Activated naive CD8-positive, alpha-beta T cell treated with anti-CD3 and anti-CD28 coated beads, Interleukin-2, amount 10 ng/mL, durations not matched to agents 7 days and 5 days (primary cell): ENCODE measurements at regions not wholly inside any gene's neighbourhood (a gene's known extent, or its start where the extent isn't known, plus 50 kb on each side); places are given as distances from the start of the nearest gene placed in this dataset.

Experiments
- ATAC-seq: fragments of 150-1000 bp; cut with Tn5 transposase; one replicate; pipeline ENCODE4 v1.10.0; 2021; ENCODE audit warnings: low read depth, moderate library complexity
- POLR2A ChIA-PET: fragments of 350-600 bp; sonication (Branson Sonifier 250); formaldehyde crosslinking; loops from one replicate; lab custom pipeline; 2021; ENCODE audit warnings: antibody characterized with exemption; lab: Charles Lee
- DNase-seq: peaks from one replicate; pipeline ENCODE4 v3.0.0; 2021
- H3K27ac Mint-ChIP-seq: one replicate; pipeline ENCODE4 v1.8.0; 2022; ENCODE audit warnings: mild to moderate bottlenecking, mixed read lengths
- H3K27me3 Mint-ChIP-seq: one replicate; pipeline ENCODE4 v1.8.0; 2022; ENCODE audit warnings: mild to moderate bottlenecking, moderate library complexity, mixed read lengths
- H3K36me3 Mint-ChIP-seq: one replicate; pipeline ENCODE4 v1.8.0; 2021; ENCODE audit warnings: mild to moderate bottlenecking, mixed read lengths
- H3K4me1 Mint-ChIP-seq: one replicate; pipeline ENCODE4 v1.8.0; 2021; ENCODE audit warnings: mixed read lengths
- H3K4me3 Mint-ChIP-seq: one replicate; pipeline ENCODE4 v1.8.0; 2022; ENCODE audit warnings: mild to moderate bottlenecking, moderate library complexity, mixed read lengths
- H3K9me3 Mint-ChIP-seq: one replicate; pipeline ENCODE4 v1.8.0; 2021; ENCODE audit warnings: mixed read lengths

GRCh38 chr6:120031837-120032236, 682.3 kb upstream of the MAN1A1 start:
- ATAC-seq (no peak), DNase-seq (no peak)
- Mint-ChIP-seq H3K27ac (no peak overlapping the region), H3K36me3 (no peaks in the 10 kb centered on the region), H3K4me3 (no peak overlapping the region), H3K27me3 (no peaks in the 10 kb centered on the region), H3K4me1 (no peaks in the 10 kb centered on the region), H3K9me3 (no peaks in the 10 kb centered on the region)
- POLR2A ChIA-PET: no interaction called here

- ATAC-seq: no peak
- no peaks in the 10 kb centered on the region for H3K36me3 Mint-ChIP-seq
- H3K9me3 Mint-ChIP-seq: no peaks in the 10 kb centered on the region
- H3K27ac Mint-ChIP-seq: no peak overlapping the region
- no peaks in the 10 kb centered on the region for H3K27me3 Mint-ChIP-seq
- no peaks in the 10 kb centered on the region for H3K4me1 Mint-ChIP-seq
- H3K4me3 Mint-ChIP-seq: no peak overlapping the region
- POLR2A ChIA-PET: no interaction called here
- DNase-seq: no peak
Observed at GRCh38 chr6:120026791-120027190, 677.2 kb upstream of the MAN1A1 start.

GRCh38 chr6:120010075-120010474, 660.5 kb upstream of the MAN1A1 start:
- POLR2A ChIA-PET: no interaction called here
- DNase-seq (no peak), ATAC-seq (no peak)
- Mint-ChIP-seq H3K36me3 (no peaks in the 10 kb centered on the region), H3K27me3 (peaks cover 2% of the 10 kb centered on the region), H3K4me1 (no peaks in the 10 kb centered on the region), H3K9me3 (no peaks in the 10 kb centered on the region), H3K27ac (no peak overlapping the region), H3K4me3 (no peak overlapping the region)

GRCh38 chr6:120005292-120005976, 655.9 kb upstream of the MAN1A1 start:
- peaks cover 2% of the 10 kb centered on the region for H3K27me3 Mint-ChIP-seq
- DNase-seq (no peak), ATAC-seq (no peak)
- H3K4me3 Mint-ChIP-seq: no peak overlapping the region
- H3K9me3 Mint-ChIP-seq: no peaks in the 10 kb centered on the region
- H3K27ac Mint-ChIP-seq: no peak overlapping the region
- no peaks in the 10 kb centered on the region for H3K4me1 Mint-ChIP-seq
- no peaks in the 10 kb centered on the region for H3K36me3 Mint-ChIP-seq
- POLR2A ChIA-PET: no interaction called here

- ATAC-seq (no peak), DNase-seq (no peak)
- no peaks in the 10 kb centered on the region for H3K36me3 Mint-ChIP-seq
- POLR2A ChIA-PET: no interaction called here
- no peaks in the 10 kb centered on the region for H3K4me1 Mint-ChIP-seq
- no peak overlapping the region for H3K27ac Mint-ChIP-seq
- H3K9me3 Mint-ChIP-seq: no peaks in the 10 kb centered on the region
- H3K27me3 Mint-ChIP-seq: no peaks in the 10 kb centered on the region
- H3K4me3 Mint-ChIP-seq: no peak overlapping the region
Observed at GRCh38 chr6:119986934-119987549, 637.5 kb upstream of the MAN1A1 start.

- H3K27me3 Mint-ChIP-seq: no peaks in the 10 kb centered on the region
- DNase-seq: no peak
- no peak overlapping the region for H3K4me3 Mint-ChIP-seq
- H3K9me3 Mint-ChIP-seq: no peaks in the 10 kb centered on the region
- POLR2A ChIA-PET: no interaction called here
- no peak for ATAC-seq
- H3K4me1 Mint-ChIP-seq: no peaks in the 10 kb centered on the region
- H3K36me3 Mint-ChIP-seq: no peaks in the 10 kb centered on the region
- no peak overlapping the region for H3K27ac Mint-ChIP-seq
Observed at GRCh38 chr6:119985952-119986736, 636.6 kb upstream of the MAN1A1 start.

GRCh38 chr6:119980802-119981201, 631.2 kb upstream of the MAN1A1 start:
- H3K27me3 Mint-ChIP-seq: no peaks in the 10 kb centered on the region
- no peak for DNase-seq
- no peaks in the 10 kb centered on the region for H3K9me3 Mint-ChIP-seq
- no peak overlapping the region for H3K4me3 Mint-ChIP-seq
- H3K4me1 Mint-ChIP-seq: no peaks in the 10 kb centered on the region
- no peak overlapping the region for H3K27ac Mint-ChIP-seq
- ATAC-seq: no peak
- POLR2A ChIA-PET: no interaction called here
- H3K36me3 Mint-ChIP-seq: no peaks in the 10 kb centered on the region

- no peaks in the 10 kb centered on the region for H3K9me3 Mint-ChIP-seq
- POLR2A ChIA-PET: no interaction called here
- no peak overlapping the region for H3K27ac Mint-ChIP-seq
- DNase-seq (no peak), ATAC-seq (no peak)
- H3K4me1 Mint-ChIP-seq: no peaks in the 10 kb centered on the region
- no peaks in the 10 kb centered on the region for H3K27me3 Mint-ChIP-seq
- H3K36me3 Mint-ChIP-seq: no peaks in the 10 kb centered on the region
- H3K4me3 Mint-ChIP-seq: no peak overlapping the region
Observed at GRCh38 chr6:119979862-119980261, 630.3 kb upstream of the MAN1A1 start.

GRCh38 chr6:119978274-119978889, 628.8 kb upstream of the MAN1A1 start:
- Mint-ChIP-seq H3K4me3 (no peak overlapping the region), H3K4me1 (no peaks in the 10 kb centered on the region), H3K9me3 (no peaks in the 10 kb centered on the region), H3K27ac (no peak overlapping the region), H3K36me3 (no peaks in the 10 kb centered on the region), H3K27me3 (no peaks in the 10 kb centered on the region)
- ATAC-seq: no peak
- POLR2A ChIA-PET: no interaction called here
- no peak for DNase-seq

GRCh38 chr6:119974430-119975159, 625.0 kb upstream of the MAN1A1 start:
- POLR2A ChIA-PET: no interaction called here
- ATAC-seq (no peak), DNase-seq (no peak)
- Mint-ChIP-seq H3K9me3 (no peaks in the 10 kb centered on the region), H3K27me3 (no peaks in the 10 kb centered on the region), H3K4me3 (no peak overlapping the region), H3K36me3 (no peaks in the 10 kb centered on the region), H3K4me1 (no peaks in the 10 kb centered on the region), H3K27ac (no peak overlapping the region)

- H3K4me3 Mint-ChIP-seq: no peak overlapping the region
- H3K27me3 Mint-ChIP-seq: no peaks in the 10 kb centered on the region
- POLR2A ChIA-PET: no interaction called here
- no peak overlapping the region for H3K27ac Mint-ChIP-seq
- H3K4me1 Mint-ChIP-seq: no peaks in the 10 kb centered on the region
- no peaks in the 10 kb centered on the region for H3K36me3 Mint-ChIP-seq
- DNase-seq (peak; percentile 33), ATAC-seq (no peak)
- H3K9me3 Mint-ChIP-seq: no peaks in the 10 kb centered on the region
Observed at GRCh38 chr6:119966484-119966883, 616.9 kb upstream of the MAN1A1 start.

GRCh38 chr6:119965900-119966299, 616.3 kb upstream of the MAN1A1 start:
- no peak for ATAC-seq
- Mint-ChIP-seq H3K4me1 (no peaks in the 10 kb centered on the region), H3K4me3 (no peak overlapping the region), H3K27ac (no peak overlapping the region), H3K27me3 (no peaks in the 10 kb centered on the region), H3K36me3 (no peaks in the 10 kb centered on the region), H3K9me3 (no peaks in the 10 kb centered on the region)
- POLR2A ChIA-PET: no interaction called here
- no peak for DNase-seq

- no peaks in the 10 kb centered on the region for H3K27me3 Mint-ChIP-seq
- no peaks in the 10 kb centered on the region for H3K36me3 Mint-ChIP-seq
- ATAC-seq: no peak
- DNase-seq: no peak
- no peaks in the 10 kb centered on the region for H3K9me3 Mint-ChIP-seq
- no peaks in the 10 kb centered on the region for H3K4me1 Mint-ChIP-seq
- H3K4me3 Mint-ChIP-seq: no peak overlapping the region
- no peak overlapping the region for H3K27ac Mint-ChIP-seq
- POLR2A ChIA-PET: no interaction called here
Observed at GRCh38 chr6:119965008-119965407, 615.4 kb upstream of the MAN1A1 start.
